ENCODE measurements at regions not wholly inside any gene's neighbourhood (a gene's known extent, or its start where the extent isn't known, plus 50 kb on each side); places are given as distances from the start of the nearest gene placed in this dataset.
"Not testable (repeated sequence)": the region's sequence is repeated elsewhere in the genome, so short reads cannot be mapped to it uniquely, and the experiment has no call there.

DNA sequence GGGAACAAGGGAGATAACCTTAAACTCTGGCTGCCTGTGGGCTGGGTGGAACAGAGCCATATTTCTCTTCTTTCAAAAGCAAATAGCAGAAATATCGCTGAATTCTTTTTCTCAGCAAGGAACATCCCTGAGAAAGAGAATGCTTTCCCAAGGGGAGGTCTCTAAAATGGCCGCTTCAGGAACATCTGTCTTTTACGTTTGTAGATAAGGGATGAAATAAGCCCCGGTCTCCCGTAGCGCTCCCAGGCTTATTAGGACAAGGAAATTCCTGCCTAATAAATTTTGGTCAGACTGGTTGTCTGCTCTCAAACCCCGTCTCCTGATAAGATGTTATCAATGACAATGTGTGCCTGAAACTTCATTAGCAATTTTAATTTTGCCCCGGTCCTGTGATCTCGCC is 340.6 kb upstream of the IGFBP3 start:
- not testable (repeated sequence) for DNase-seq

- no peak for DNase-seq
Observed at GRCh38 chr7:46259947-46260346, 338.9 kb upstream of the IGFBP3 start.

- DNase-seq, result no peak
Observed at GRCh38 chr7:46257761-46258448, 336.8 kb upstream of the IGFBP3 start.

- no peak for DNase-seq
Observed at GRCh38 chr7:46256870-46257661, 336.0 kb upstream of the IGFBP3 start.

DNA sequence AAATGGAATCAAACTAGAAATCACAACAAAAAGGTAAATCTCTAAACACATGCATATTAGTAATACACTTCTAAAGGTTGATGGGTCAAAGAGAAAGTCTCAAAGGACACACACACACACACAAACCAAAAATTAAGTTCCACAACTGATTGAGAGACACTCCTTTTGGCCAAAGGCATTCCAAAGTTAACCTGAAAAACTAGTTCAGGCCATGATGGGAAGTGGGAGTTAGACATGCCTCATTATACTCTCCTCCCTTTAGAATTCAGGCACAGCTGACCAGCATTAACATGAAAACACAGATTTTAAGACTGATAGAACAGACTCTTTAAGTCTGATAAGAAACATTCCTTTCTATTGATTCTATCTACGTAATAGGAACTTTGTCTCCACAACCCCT is 332.4 kb upstream of the IGFBP3 start:
- no peak for DNase-seq

DNA sequence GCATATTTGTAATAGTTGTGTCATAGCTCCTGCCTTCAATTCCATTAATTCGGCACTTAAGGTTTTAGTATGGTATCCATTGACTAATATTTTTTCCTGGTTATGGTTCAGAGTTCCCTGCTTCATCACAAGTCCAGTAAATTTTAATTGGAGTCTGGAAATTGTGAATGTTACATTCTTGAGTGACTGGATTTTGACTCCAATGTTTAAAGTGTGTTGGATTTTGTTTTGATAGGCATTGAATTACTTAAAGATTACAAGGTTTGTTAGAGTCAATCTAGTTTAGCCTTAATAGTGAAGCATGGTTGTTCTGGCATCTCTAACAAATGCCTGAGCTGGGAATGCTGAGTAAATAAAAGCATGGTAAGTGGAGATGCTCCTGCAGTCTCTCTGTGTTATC is 326.6 kb upstream of the IGFBP3 start:
- no peak for DNase-seq

DNA sequence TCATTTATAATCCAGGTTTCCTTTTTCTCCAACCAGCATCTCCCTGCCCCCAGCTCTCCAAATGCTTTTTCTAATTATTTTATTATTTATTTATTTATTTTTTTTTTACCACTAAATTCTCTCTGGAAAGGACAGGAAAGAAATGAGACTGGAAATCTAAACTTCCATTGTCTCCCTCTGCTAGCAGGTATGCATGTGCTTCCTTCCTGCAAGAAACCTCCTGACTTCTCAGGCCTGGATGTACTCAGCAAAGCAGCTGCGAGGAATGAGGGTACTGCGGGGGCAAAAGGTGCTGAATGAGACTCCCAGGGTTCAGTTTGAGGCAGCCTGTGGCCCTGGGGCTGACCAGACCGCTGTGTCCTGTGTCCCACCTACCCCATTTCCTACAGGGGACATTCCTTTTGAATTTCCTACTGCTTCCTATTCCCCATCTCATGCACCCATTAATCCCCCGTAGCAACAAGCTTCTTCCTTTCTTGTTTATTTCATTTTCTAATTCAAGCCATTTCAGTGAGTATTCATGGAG is 324.6 kb upstream of the IGFBP3 start:
- DNase-seq, result no peak

DNA sequence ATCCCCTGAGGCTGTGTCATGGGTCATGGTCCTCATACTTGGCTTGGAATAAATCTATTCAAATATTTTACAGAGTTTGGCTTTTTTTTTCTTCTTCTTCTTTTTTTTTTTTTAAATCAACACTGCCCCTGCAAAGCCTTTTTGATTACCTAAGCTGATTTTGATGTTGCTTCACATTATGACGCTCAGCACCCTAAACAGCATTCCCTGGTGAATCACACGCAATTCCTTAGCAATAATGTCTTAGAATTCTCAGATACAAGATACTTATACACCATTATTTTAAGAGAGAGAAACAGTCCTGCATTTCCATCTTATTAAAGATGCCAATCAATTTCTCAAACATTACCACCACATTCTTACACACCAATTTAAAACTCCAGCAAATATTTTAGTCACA is 323.7 kb upstream of the IGFBP3 start:
- DNase-seq, result no peak

DNA sequence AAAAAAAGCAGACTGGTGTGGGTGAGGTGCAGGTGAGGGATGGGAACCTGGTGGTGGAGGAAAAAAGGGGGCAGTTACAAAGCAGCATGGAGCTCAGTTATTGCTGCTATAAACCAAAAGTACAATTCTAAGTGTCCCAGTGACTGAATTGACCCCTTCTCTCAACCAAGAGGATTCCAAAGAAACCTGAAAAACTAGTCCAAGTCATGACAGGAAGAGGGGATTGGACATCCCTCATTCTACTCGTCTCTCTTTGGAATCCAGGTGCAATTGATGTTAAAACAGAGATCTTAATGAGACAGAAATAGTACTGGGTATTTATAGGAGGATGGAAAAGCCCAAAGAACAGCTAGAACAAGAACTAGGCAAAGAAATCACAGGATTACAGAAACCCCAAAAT is 322.3 kb upstream of the IGFBP3 start:
- no peak for DNase-seq

DNA sequence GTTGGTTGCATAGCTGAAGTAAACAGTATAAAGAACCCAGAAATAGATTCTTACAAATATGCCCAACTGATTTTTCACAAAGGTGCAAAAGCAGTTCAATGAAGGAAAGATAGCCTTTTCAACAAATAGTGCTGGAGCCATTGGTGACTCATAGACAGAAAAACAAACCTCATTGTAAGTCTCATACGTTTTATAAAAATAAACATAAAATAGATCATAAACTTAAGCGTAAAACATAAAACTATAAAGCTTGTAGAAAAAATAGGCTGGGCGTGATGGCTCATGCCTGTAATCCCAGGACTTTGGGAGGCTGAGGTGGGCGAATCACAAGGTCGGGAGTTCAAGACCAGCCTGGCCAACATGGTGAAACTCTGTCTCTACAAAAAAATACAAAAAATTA is 318.8 kb upstream of the IGFBP3 start:
- DNase-seq, result no peak

DNA sequence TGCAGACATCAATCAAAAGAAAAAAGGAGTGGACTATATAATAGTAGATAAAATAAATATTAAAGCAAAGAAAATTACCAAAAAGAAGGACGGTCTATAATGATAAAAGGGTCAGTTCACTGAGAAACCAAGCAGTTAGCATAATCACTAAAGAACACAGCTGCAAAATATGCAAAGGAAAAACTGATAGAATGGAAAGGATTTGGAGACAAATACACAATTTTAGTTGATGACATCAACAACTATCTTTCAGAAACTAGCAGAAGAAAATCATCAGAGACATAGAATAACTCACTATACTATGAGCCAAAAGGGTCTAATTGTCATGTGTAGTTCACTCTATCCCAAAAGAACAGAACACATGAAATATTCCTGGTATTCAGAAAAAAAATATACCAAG is 316.4 kb upstream of the IGFBP3 start:
- no peak for DNase-seq

DNA sequence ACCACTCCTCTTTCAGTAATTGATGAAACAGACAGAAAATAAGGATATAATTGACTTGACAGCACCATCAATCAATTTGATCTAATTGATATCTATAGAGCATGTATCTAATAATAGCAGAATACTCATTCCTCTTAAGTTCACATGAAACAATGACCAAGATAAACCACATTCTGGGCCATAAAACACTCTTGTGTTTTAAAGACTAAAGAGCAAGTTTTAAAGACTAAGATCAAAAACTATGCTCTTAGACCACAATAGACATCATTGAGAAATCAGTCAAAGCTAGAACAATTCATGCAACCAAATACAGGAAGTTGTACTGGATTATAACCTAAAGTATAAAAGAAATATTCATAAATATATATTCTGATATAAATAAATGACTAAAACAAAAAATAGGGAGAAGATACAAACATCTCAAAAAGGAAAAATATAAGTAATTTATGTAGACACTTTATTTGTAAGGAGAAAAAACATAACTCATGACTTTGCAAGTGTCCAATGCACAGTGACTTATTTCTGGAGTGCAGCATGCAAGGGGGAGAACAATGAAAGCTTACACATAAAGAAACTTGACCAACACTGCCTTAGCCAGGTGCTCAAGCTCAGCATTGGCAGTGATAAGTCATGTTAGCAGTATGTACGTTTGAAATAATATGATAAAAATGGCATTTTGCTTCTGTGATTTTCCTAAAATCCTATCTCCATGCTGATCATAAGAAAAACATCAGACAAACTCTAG is 312.7 kb upstream of the IGFBP3 start:
- no peak for DNase-seq

GRCh38 chr7:46230990-46231305 is 309.9 kb upstream of the IGFBP3 start:
- no peak for DNase-seq

DNA sequence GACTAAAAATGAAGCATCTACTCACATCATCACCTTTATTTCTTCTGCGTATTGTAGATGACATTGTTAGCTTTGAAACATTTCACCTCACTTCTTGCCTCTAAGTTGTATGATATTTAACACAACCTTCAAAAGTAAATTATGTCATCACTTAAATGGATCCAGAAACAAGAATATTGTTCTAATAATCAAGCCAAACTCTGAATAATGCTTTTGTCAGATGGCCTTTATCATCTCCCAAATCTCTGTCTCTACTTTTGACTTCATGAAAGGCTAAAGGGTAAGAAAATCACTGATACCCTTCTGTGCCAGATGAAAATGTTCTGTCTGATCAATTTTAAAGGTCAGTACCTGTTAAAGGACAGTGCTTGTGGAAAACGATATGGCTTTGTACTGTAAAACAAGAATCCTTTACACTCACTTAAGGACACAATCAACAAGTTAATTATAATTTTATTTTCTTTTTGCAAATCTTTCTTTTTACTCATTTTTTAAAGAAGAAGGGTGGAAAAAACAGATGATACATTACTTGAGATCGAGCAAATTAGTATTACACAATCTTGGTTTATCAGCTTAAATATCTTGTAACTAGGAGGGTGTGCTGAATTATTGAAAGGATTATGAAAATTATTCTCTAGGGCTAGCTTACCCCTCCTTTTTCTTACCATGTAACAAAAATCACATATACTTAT is 309.4 kb upstream of the IGFBP3 start:
- DNase-seq, result no peak

GRCh38 chr7:46229409-46229808 is 308.3 kb upstream of the IGFBP3 start:
- no peak for DNase-seq

- no peak for DNase-seq
Observed at GRCh38 chr7:46226860-46227259, 305.8 kb upstream of the IGFBP3 start.

DNA sequence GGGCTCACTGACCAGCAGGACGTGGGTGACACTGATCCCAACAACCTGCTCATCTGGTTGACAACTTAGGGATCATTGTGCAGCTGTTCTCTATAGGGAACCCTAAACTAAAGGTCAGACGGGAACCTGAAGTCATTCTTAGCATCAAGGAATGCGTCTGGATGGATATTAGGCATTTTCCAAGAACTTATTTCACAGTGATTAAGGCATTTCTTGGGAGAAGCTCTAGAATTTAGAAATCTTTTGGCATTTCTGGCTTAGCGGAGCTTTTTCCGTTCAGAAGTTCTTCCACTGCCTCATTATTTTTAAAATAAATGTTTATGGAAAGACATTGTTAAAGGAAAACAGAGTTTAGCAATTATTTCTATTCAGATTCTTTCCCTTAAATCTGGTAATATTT is 303.3 kb upstream of the IGFBP3 start:
- DNase-seq, result no peak

DNA sequence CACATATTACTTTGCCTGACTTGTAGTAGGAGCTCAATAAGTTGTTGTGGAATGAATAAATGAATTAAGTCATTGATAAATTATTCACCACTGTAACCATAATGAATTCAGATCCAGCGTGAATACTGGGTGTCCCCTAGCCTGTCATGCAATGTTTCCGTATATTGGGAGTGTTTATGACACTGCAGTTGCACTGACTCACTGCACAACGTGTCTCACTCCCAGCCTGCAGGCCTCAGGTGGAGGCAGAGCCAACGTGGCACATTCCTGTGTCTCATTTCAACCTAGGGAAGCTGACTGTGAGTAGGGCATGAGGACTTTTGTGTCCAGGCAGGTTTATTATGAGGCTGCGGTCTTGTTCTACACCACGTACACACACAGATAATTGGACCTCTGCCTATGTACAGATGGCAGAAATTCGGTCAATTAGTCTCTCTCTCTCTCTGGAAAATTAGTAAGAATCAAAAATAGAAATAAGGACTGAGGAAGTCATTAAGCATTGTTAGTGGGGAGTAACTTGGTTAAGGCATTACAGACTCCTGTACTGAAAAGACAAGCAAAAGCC is 299.1 kb upstream of the IGFBP3 start:
- no peak for DNase-seq

- DNase-seq, result no peak
Observed at GRCh38 chr7:46218461-46219200, 297.6 kb upstream of the IGFBP3 start.

DNA sequence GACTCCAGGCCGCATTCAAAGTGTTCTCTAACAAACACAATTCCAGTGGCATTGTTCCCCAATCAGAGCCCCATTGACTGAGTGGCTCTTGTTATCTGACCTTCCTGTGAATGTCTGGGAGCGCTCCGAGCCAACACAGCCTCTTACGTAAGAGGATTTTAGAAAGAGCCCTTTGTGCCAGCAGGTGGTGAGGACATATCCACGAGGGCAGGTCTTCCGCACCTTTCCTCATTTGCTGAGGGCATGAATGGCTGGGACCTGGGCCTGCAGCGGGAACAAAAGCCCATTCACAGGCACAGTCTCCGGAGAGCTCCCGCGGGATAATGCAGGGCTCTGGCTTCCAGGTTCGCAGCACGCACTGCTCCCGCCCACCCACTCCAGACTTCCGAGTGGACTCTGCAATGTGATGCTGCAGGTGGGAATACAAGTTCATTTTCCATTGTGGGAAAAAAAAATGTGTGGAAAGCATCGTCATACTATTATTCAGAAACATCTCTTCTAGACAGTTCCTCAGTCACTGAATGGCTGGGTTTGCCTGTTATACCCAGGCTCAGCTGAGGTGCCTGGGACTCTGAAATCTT is 295.0 kb upstream of the IGFBP3 start:
- DNase-seq, result no peak

GRCh38 chr7:46214526-46214925 is 293.5 kb upstream of the IGFBP3 start:
- DNase-seq, result no peak

DNA sequence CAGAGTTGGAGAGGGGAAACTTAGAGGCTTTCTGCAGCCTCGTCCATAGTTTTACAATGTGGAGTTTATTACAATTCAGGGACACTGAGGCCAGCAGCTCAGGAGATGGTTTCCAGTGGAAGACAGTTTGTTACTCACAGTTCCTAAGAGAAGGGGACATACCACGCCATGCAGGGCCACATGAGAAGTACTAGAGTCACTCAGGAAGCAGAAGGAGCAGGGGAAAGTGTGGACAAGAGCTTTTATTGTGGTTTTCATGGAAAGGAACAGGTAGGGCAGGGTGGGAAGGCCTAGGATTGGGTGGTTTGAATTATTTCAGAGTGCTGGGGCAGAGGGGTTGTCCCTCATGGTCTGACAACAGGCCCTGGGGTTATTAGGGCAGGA is 292.1 kb upstream of the IGFBP3 start:
- DNase-seq, result no peak

Measured in stimulated activated CD8-positive, alpha-beta memory T cell treated with anti-CD3 and anti-CD28 coated beads, Interleukin-4, amount 100 ng/mL, for 48 hours (primary cell).